CD14-positive monocyte (primary cell): ENCODE measurements at regions not wholly inside any gene's neighbourhood (a gene's known extent, or its start where the extent isn't known, plus 50 kb on each side); places are given as distances from the start of the nearest gene placed in this dataset.

Experiments
- DNase-seq, 3 donors: peaks; one replicate each; pipeline ENCODE4 v3.0.0-alpha.2; 2011 to 2022
- H2AFZ ChIP-seq: 2 replicates; pipeline ENCODE4 v1.6.0; 2012; ENCODE audit warnings: mild to moderate bottlenecking, low read depth, low read length, inconsistent platforms; ENCODE audit not compliant: insufficient read depth, poor library complexity, severe bottlenecking
- H3K27ac ChIP-seq, 2 donors: 1 replicate in 1 of 2; 2 replicates in 1 of 2; pipeline ENCODE4 v1.5.1; 2012 to 2013; ENCODE audit warnings: low read length in 2 of 2, control low read depth in 1 of 2, inconsistent platforms in 1 of 2, low read depth in 1 of 2, mild to moderate bottlenecking in 1 of 2
- H3K27me3 ChIP-seq, 2 donors: one replicate each; pipeline versions ENCODE4 v1.6.0 to v1.6.1; 2011 to 2013; ENCODE audit warnings: low read length in 2 of 2; ENCODE audit not compliant: control insufficient read depth in 2 of 2, insufficient read depth in 2 of 2
- H3K36me3 ChIP-seq, 2 donors: replicated peaks in 1 of 2; 1 replicate in 1 of 2; 2 replicates in 1 of 2; pipeline versions ENCODE4 v1.5.1 to v1.6.1; 2012 to 2013; ENCODE audit warnings: low read length in 2 of 2, control low read depth in 1 of 2, inconsistent platforms in 1 of 2, mild to moderate bottlenecking in 1 of 2; ENCODE audit not compliant: insufficient read depth in 2 of 2, control insufficient read depth in 1 of 2
- H3K4me1 ChIP-seq, 2 donors: 1 replicate in 1 of 2; 2 replicates in 1 of 2; pipeline versions ENCODE4 v1.5.1 to v1.6.1; 2012 to 2013; ENCODE audit warnings: low read length in 2 of 2, control low read depth in 1 of 2, inconsistent platforms in 1 of 2, mild to moderate bottlenecking in 1 of 2, moderate library complexity in 1 of 2; ENCODE audit not compliant: insufficient read depth in 2 of 2, control insufficient read depth in 1 of 2
- H3K4me2 ChIP-seq: replicated peaks from 2 replicates; pipeline ENCODE3; 2012; ENCODE audit warnings: low read length, moderate library complexity, mild to moderate bottlenecking; ENCODE audit not compliant: poor library complexity, severe bottlenecking; ENCODE audit errors: extremely low read depth
- H3K4me3 ChIP-seq, 3 experiments: fragments of 200-600 bp in 1 of 3; sonication (generic) in 1 of 3; replicated peaks in 1 of 3; 1 replicate in 2 of 3; 2 replicates in 1 of 3; pipeline ENCODE4 v1.5.1; 2011 to 2013; ENCODE audit warnings: low read length in 3 of 3, mild to moderate bottlenecking in 3 of 3, control low read depth in 2 of 3, low read depth in 2 of 3, inconsistent platforms in 1 of 3, moderate library complexity in 1 of 3
- H3K79me2 ChIP-seq: 2 replicates; pipeline ENCODE4 v1.6.0; 2012; ENCODE audit warnings: mild to moderate bottlenecking, control low read depth, inconsistent platforms, low read length, moderate library complexity; ENCODE audit not compliant: insufficient read depth
- H3K9ac ChIP-seq: 2 replicates; pipeline ENCODE4 v1.6.0; 2017; ENCODE audit warnings: low read length, mild to moderate bottlenecking; ENCODE audit not compliant: insufficient read depth, poor library complexity, severe bottlenecking
- H3K9me3 ChIP-seq, 2 donors: replicated peaks in 1 of 2; 1 replicate in 1 of 2; 2 replicates in 1 of 2; pipeline versions ENCODE4 v1.5.1 to v1.6.1; 2012 to 2013; ENCODE audit warnings: low read length in 2 of 2, control low read depth in 1 of 2; ENCODE audit not compliant: control insufficient read depth in 1 of 2, insufficient read depth in 1 of 2
- H4K20me1 ChIP-seq: 2 replicates; pipeline ENCODE4 v1.6.0; 2012; ENCODE audit warnings: mild to moderate bottlenecking, low read length, control low read depth, moderate library complexity; ENCODE audit not compliant: insufficient read depth
- H3K27ac Mint-ChIP-seq, 7 donors: one replicate each; pipeline ENCODE4 v1.8.0; 2020; ENCODE audit warnings: mild to moderate bottlenecking in 7 of 7, mixed read lengths in 7 of 7, moderate library complexity in 6 of 7, inconsistent platforms in 2 of 7
- H3K27me3 Mint-ChIP-seq, 3 donors: one replicate each; pipeline ENCODE4 v1.8.0; 2021 to 2022; ENCODE audit warnings: low read depth in 3 of 3, mild to moderate bottlenecking in 3 of 3, mixed read lengths in 3 of 3, moderate library complexity in 3 of 3, inconsistent platforms in 1 of 3
- H3K36me3 Mint-ChIP-seq, 2 donors: one replicate each; pipeline ENCODE4 v1.8.0; 2020; ENCODE audit warnings: mixed read lengths in 2 of 2, inconsistent platforms in 1 of 2, mild to moderate bottlenecking in 1 of 2
- H3K4me1 Mint-ChIP-seq: one replicate; pipeline ENCODE4 v1.8.0; 2020; ENCODE audit warnings: mild to moderate bottlenecking, mixed read lengths
- H3K4me3 Mint-ChIP-seq, 2 donors: one replicate each; pipeline ENCODE4 v1.8.0; 2020; ENCODE audit warnings: mild to moderate bottlenecking in 2 of 2, mixed read lengths in 2 of 2, moderate library complexity in 1 of 2
- H3K9me3 Mint-ChIP-seq, 7 donors: one replicate each; pipeline ENCODE4 v1.8.0; 2020 to 2022; ENCODE audit warnings: mixed read lengths in 7 of 7, mild to moderate bottlenecking in 6 of 7, moderate library complexity in 6 of 7, inconsistent platforms in 2 of 7
- WGBS: methylation state at CpG from one replicate; pipeline ENCODE4 v1.1.5; 2013; ENCODE audit warnings: missing lambda C conversion rate; ENCODE audit not compliant: insufficient coverage; 5-methylcytosine and 5-hydroxymethylcytosine counted together
- intact Hi-C, 2 donors: fragments of 100-400 bp; cut with micrococcal nuclease; formaldehyde crosslinking; loops; one replicate each; pipeline versions ENCODE4 v1.15.0 to v1.15.1; 2023
- TF ChIP-seq, protein P1 (sequence below): fragments of 200-600 bp; IDR thresholded peaks from one replicate; pipeline ENCODE4 v1.8.0; 2022; ENCODE audit warnings: antibody characterized with exemption, mild to moderate bottlenecking

DNA sequence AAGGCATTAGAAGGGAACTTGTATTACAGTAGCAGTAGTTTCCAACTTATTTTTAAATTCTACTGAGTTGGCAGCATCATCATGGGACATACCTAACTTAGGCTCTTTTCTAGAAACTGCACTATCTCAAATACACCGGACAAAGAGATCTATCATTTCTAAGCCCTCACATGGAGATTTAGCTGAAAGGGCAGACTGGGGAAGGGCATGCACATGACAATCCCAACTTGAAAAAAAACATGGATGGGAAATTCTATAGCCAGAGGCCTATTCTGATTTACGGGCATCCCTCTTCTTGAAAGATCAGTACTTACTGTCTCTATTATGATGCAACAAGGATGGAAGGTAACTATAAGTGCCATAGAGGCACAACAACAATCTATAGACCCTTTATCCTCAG is 1328.6 kb downstream of the UQCRFS1 start:
- Histone ChIP-seq H4K20me1 (no peaks in the 10 kb centered on the region), H3K4me2 (no peak overlapping the region), H3K27me3 (no peaks in the 10 kb centered on the region), H3K9me3 (peaks cover 47 to 57% of the 10 kb centered on the region in 2 donors), H3K36me3 (no peaks in the 10 kb centered on the region), H3K9ac (no peak overlapping the region), H3K27ac (no peak overlapping the region), H2AFZ (no peak overlapping the region), H3K79me2 (no peaks in the 10 kb centered on the region), H3K4me3 (no peak overlapping the region), H3K4me1 (no peaks in the 10 kb centered on the region)
- H3K36me3 Mint-ChIP-seq: no peaks in the 10 kb centered on the region
- H3K27ac Mint-ChIP-seq: no peak overlapping the region
- peaks cover 0 to 2% (median 1%) of the 10 kb centered on the region in 3 donors for H3K27me3 Mint-ChIP-seq
- no CpG with 5 or more reads among the region's 2 CpGs for WGBS
- intact Hi-C loops: no loop called here
- TF ChIP-seq, protein P1, sequence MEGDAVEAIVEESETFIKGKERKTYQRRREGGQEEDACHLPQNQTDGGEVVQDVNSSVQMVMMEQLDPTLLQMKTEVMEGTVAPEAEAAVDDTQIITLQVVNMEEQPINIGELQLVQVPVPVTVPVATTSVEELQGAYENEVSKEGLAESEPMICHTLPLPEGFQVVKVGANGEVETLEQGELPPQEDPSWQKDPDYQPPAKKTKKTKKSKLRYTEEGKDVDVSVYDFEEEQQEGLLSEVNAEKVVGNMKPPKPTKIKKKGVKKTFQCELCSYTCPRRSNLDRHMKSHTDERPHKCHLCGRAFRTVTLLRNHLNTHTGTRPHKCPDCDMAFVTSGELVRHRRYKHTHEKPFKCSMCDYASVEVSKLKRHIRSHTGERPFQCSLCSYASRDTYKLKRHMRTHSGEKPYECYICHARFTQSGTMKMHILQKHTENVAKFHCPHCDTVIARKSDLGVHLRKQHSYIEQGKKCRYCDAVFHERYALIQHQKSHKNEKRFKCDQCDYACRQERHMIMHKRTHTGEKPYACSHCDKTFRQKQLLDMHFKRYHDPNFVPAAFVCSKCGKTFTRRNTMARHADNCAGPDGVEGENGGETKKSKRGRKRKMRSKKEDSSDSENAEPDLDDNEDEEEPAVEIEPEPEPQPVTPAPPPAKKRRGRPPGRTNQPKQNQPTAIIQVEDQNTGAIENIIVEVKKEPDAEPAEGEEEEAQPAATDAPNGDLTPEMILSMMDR: no peak
- H3K9me3 Mint-ChIP-seq: peaks cover 22 to 45% (median 26%) of the 10 kb centered on the region in 7 donors
- H3K4me1 Mint-ChIP-seq: no peaks in the 10 kb centered on the region
- DNase-seq: no peak
- H3K4me3 Mint-ChIP-seq: no peak overlapping the region

DNA sequence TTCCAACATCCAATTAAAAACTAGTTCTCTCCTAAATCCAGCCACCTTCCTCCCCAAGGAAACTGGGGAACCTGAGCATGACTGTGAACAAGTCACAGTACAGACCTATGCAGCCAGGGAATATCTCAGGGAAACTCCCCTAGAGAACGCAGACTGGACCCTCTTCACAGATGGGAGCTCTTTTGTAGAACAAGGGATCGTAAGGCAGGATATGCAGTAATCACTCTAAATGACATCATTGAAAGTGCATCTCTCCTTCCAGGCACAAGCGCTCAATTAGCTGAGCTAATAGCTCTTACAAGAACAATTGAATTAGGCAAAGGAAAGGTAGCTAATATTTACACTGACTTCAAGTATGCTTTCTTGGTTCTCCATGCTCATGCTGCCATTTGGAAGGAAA is 1331.7 kb downstream of the UQCRFS1 start:
- intact Hi-C loops: no loop called here
- Histone ChIP-seq H3K4me1 (no peaks in the 10 kb centered on the region), H3K4me3 (no peak overlapping the region), H2AFZ (no peak overlapping the region), H3K27ac (no peak overlapping the region), H3K79me2 (no peaks in the 10 kb centered on the region), H4K20me1 (no peaks in the 10 kb centered on the region), H3K9ac (no peak overlapping the region), H3K9me3 (peaks cover 38 to 50% of the 10 kb centered on the region in 2 donors), H3K36me3 (no peaks in the 10 kb centered on the region), H3K4me2 (no peak overlapping the region), H3K27me3 (no peaks in the 10 kb centered on the region)
- peaks cover 9 to 43% (median 20%) of the 10 kb centered on the region in 7 donors for H3K9me3 Mint-ChIP-seq
- H3K36me3 Mint-ChIP-seq: no peaks in the 10 kb centered on the region
- TF ChIP-seq, protein P1: no peak
- DNase-seq: no peak
- WGBS: 100% methylated on average over 1 of the region's 3 CpGs
- no peak overlapping the region for H3K27ac Mint-ChIP-seq
- peaks cover 0 to 1% (median 0%) of the 10 kb centered on the region in 3 donors for H3K27me3 Mint-ChIP-seq
- no peaks in the 10 kb centered on the region for H3K4me1 Mint-ChIP-seq
- no peak overlapping the region for H3K4me3 Mint-ChIP-seq
